A673 (cell line): ENCODE measurements at regions not wholly inside any gene's neighbourhood (a gene's known extent, or its start where the extent isn't known, plus 50 kb on each side); places are given as distances from the start of the nearest gene placed in this dataset.
A peak's percentile ranks its signal among the peaks of the same experiment; 100 is the strongest.

Experiments used
- BruUV-seq: library from RNA; stranded (reverse); fragments of 400-500 nt; replicated peaks from 2 replicates; lab custom pipeline; 2021; lab: Mats Ljungman, UMichigan
- CTCF ChIA-PET: fragments of 300-600 bp; sonication (Branson Sonifier 250); formaldehyde crosslinking; loops from one replicate; lab custom pipeline; 2022; ENCODE audit warnings: antibody characterized with exemption; lab: Charles Lee
- POLR2A ChIA-PET: fragments of 300-600 bp; sonication (Branson Sonifier 250); formaldehyde crosslinking; loops from one replicate; lab custom pipeline; 2022; ENCODE audit warnings: antibody characterized with exemption; ENCODE audit not compliant: low non-redundant PET; lab: Charles Lee
- DNase-seq: peaks from one replicate; pipeline ENCODE4 v3.0.0-alpha.2; 2015; ENCODE audit warnings: low spot score
- H3K27ac ChIP-seq: fragments of 200-600 bp; sonication (generic); 2 replicates; pipeline ENCODE4 v1.5.1; 2016; ENCODE audit warnings: mixed run types, low read depth, mild to moderate bottlenecking, mixed read lengths, antibody characterized with exemption, low read length; ENCODE audit not compliant: poor library complexity, severe bottlenecking
- H3K27me3 ChIP-seq: fragments of 200-600 bp; sonication (generic); replicated peaks from 2 replicates; pipeline ENCODE4 v1.6.1; 2017; ENCODE audit warnings: mixed run types, low read depth, mild to moderate bottlenecking, mixed read lengths, antibody characterized with exemption, low read length; ENCODE audit not compliant: insufficient read depth, poor library complexity
- H3K36me3 ChIP-seq: fragments of 200-600 bp; sonication (generic); 2 replicates; pipeline ENCODE4 v1.6.1; 2016; ENCODE audit warnings: mixed run types, mild to moderate bottlenecking, mixed read lengths, antibody characterized with exemption, low read length; ENCODE audit not compliant: insufficient read depth, poor library complexity, severe bottlenecking
- H3K4me1 ChIP-seq: fragments of 200-600 bp; sonication (generic); 2 replicates; pipeline ENCODE4 v1.6.1; 2017; ENCODE audit warnings: mixed run types, mild to moderate bottlenecking, mixed read lengths, antibody characterized with exemption, low read length; ENCODE audit not compliant: insufficient read depth, poor library complexity, severe bottlenecking
- H3K4me3 ChIP-seq: fragments of 200-600 bp; sonication (generic); 2 replicates; pipeline ENCODE4 v1.5.1; 2016; ENCODE audit warnings: low read depth, mixed run types, mild to moderate bottlenecking, mixed read lengths, low read length; ENCODE audit not compliant: poor library complexity, severe bottlenecking
- H3K9me3 ChIP-seq: fragments of 200-600 bp; sonication (generic); 2 replicates; pipeline ENCODE4 v1.6.1; 2016; ENCODE audit warnings: mixed run types, low read depth, mild to moderate bottlenecking, mixed read lengths, antibody characterized with exemption, low read length; ENCODE audit not compliant: poor library complexity, severe bottlenecking
- CTCF ChIP-seq: fragments of 300-800, 200-600 bp; sonication (generic); conservative IDR thresholded peaks from 2 replicates; pipeline ENCODE4 v1.5.1; 2017; ENCODE audit warnings: low read depth, mild to moderate bottlenecking, antibody characterized with exemption, low read length, moderate library complexity, mixed read lengths
- EZH2 ChIP-seq: fragments of 200-600 bp; sonication (generic); IDR thresholded peaks from 2 replicates; pipeline ENCODE4 v1.6.1; 2017; ENCODE audit warnings: borderline replicate concordance, low read depth, mild to moderate bottlenecking, mixed read lengths, antibody characterized with exemption, low read length; ENCODE audit not compliant: poor library complexity, severe bottlenecking
- intact Hi-C: fragments of 100-400 bp; cut with micrococcal nuclease; formaldehyde crosslinking; loops from one replicate; pipeline ENCODE4 v1.10.0; 2022; ENCODE audit not compliant: unreplicated experiment

DNA sequence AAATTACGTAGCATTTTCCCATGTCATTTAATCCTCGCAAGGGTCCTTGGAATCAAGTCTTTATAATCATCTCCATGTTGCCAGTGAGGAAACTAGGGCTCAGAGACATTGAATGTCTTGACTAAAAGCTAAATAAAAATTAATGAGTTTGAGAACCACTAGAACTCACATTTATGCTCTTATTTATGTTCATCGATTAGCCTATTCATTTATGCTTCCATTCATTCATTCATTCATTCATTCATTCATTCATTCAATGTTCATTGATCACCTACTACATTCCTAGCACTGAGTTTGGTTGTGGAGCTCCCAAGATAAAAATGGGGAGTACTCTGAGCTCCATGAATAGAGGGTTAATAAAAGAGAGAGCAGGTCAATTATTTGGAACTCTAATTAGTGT is 59.7 kb downstream of the KCNA1 start:
- TF ChIP-seq CTCF (no peak), EZH2 (no peak)
- intact Hi-C loops: no loop called here
- Histone ChIP-seq H3K27ac (no peak overlapping the region), H3K9me3 (no peaks in the 10 kb centered on the region), H3K27me3 (peaks cover 51% of the 10 kb centered on the region), H3K4me3 (no peak overlapping the region), H3K36me3 (no peaks in the 10 kb centered on the region), H3K4me1 (no peaks in the 10 kb centered on the region)
- ChIA-PET CTCF (no interaction called here), POLR2A (no interaction called here)
- BruUV-seq: no TSS peak
- DNase-seq: no peak

- no peaks in the 10 kb centered on the region for H3K4me1 ChIP-seq
- CTCF ChIA-PET: no interaction called here
- no peak overlapping the region for H3K4me3 ChIP-seq
- H3K36me3 ChIP-seq: no peaks in the 10 kb centered on the region
- H3K27ac ChIP-seq: no peak overlapping the region
- no peaks in the 10 kb centered on the region for H3K9me3 ChIP-seq
- intact Hi-C loops: no loop called here
- BruUV-seq: no TSS peak
- POLR2A ChIA-PET: no interaction called here
- DNase-seq: no peak
- TF ChIP-seq CTCF (no peak), EZH2 (no peak)
- H3K27me3 ChIP-seq: peaks cover 42% of the 10 kb centered on the region
Observed at GRCh38 chr12:4974217-4974616, 64.5 kb downstream of the KCNA1 start.

DNA sequence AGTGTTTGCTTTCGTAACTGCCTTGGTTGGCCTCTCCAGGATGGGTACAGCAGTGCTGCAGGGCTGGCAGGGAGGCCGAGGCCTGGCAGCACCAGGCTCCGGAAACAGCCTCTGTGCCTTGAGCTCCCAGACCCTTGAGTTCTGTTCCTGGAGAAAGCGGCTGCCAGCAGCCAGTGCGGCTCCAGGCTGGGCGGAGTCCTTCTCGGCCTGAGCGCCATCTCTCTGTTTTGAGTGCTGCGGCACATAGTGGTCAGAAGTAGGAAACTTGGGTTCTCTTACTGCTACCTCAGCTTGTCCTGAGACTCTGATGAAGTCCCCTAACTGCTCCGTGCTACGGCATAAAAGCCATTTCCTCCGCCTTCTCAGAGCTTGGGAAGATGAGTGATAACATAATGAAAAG is 65.9 kb downstream of the KCNA1 start:
- no peak overlapping the region for H3K27ac ChIP-seq
- intact Hi-C loops: no loop called here
- H3K4me3 ChIP-seq: no peak overlapping the region
- H3K27me3 ChIP-seq: peaks cover 55% of the 10 kb centered on the region
- TF ChIP-seq CTCF (no peak), EZH2 (no peak)
- CTCF ChIA-PET: interaction anchor here (0.6 kb wide), 1 partner anchor 118 kb away, joined by 3 read pairs; no protein-coding TSS in a partner anchor
- no peaks in the 10 kb centered on the region for H3K36me3 ChIP-seq
- H3K4me1 ChIP-seq: no peaks in the 10 kb centered on the region
- POLR2A ChIA-PET: no interaction called here
- BruUV-seq: no TSS peak
- DNase-seq: peak; percentile 11
- no peaks in the 10 kb centered on the region for H3K9me3 ChIP-seq
